HG03520 (cell line): ENCODE measurements at regions not wholly inside any gene's neighbourhood (a gene's known extent, or its start where the extent isn't known, plus 50 kb on each side); places are given as distances from the start of the nearest gene placed in this dataset.
"Not testable (repeated sequence)": the region's sequence is repeated elsewhere in the genome, so short reads cannot be mapped to it uniquely, and the experiment has no call there.

Experiments
- ATAC-seq: cut with Tn5 transposase; IDR thresholded peaks from one replicate; pipeline ENCODE4 v1.9.1; 2021; ENCODE audit warnings: mild to moderate bottlenecking, moderate library complexity; ENCODE audit not compliant: unreplicated experiment

DNA sequence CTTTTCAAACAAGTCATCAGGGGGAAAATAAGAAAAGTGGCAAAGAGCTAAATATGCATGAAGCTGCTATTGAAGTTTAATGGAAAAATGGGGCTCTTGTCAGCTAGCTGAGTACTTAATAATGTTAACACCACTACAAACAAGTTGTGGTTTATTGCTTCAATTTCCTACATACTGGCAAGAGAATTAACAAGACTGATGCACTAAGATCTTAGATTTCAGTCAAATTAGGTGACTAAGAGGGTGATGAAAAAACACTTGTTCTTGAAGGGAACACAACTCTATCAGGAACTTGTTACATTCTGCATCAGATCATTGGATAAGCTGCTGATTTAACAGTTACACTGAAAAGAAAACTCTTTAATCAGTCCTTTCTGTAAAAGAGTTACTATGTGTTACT, 234.6 kb upstream of the AFF2 start:
- ATAC-seq: no peak

GRCh38 chrX:148268673-148269072, 231.7 kb upstream of the AFF2 start:
- ATAC-seq: no peak

DNA sequence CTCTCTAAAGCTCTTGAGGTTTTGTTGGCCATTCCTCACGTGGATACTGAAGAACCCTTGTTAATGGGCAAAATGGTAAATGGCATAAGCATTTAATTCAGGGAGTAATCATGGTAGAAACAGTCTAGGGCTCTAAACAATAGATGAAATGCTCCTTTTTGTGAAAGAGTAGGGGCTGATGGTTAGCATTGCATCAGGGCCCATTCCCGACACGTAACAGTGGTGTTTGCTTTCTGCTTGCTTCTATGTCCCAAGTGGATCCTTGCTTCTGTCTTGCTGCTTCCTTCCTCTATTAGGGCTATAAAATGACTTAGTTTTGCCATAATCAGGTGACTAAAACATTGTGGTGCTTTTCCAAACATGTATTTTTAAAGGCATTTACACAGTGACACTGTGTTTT, 230.9 kb upstream of the AFF2 start:
- ATAC-seq: no peak

GRCh38 chrX:148270499-148270898, 229.9 kb upstream of the AFF2 start:
- ATAC-seq: no peak

GRCh38 chrX:148271263-148271662, 229.2 kb upstream of the AFF2 start:
- ATAC-seq: no peak

GRCh38 chrX:148281920-148282319, 218.5 kb upstream of the AFF2 start:
- no peak for ATAC-seq

DNA sequence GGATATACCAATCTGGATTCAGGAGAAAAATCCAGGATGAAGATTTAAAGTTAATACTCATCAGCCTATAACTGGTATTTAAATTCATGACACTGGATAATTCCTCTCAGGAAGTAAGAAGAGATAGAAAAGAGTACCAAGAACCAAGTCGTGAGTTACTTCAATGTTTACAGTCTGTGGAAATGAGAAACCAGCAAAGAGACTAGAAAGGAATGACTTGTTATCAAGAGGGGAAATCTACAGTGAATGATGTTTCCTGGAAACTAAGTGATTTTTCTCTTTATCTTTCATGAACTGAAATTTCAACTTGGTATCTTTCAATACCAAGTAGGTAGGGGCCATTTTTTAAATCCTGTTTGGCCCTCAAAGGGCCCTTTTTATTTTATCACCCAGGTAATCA, 217.9 kb upstream of the AFF2 start:
- ATAC-seq: no peak

DNA sequence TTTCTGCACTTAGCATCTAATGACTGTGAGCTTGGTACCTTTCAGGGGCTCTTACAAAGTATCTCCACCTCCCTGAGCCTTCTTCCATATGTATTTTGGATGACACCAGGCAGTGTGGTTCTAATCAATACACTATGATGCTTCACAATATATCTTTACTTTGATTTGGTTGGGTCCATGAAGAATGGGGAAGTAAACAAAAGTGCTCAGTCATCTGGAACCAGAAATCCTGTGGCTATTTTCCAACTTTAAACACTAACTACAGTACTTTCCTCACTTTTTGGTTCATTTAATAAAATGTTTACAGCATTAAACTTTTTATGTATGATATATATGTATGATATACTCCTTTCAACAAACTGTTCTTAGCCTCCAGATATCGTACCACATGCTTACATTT, 216.4 kb upstream of the AFF2 start:
- no peak for ATAC-seq

- no peak for ATAC-seq
Measured at GRCh38 chrX:148284821-148285220, 215.6 kb upstream of the AFF2 start.

DNA sequence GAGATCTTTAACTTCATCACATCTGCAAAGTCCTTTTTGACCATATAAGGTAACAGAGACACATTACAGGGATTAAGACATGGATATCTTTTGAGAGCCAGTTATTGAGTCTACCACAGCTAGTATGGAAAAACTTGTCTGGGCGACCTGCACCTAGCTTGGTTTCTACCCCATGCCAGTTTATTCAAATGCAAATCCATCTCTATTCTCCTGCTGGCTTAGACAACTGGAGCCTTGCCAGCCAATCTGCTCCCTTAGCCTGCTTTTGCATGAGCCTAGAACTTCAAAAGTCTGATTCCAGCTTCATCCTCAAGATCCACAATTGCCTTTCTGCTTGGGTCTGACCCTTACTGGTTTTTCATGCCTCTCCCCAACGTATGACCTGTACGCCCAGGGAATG, 212.0 kb upstream of the AFF2 start:
- no peak for ATAC-seq

- ATAC-seq: no peak
Measured at GRCh38 chrX:148290041-148290440, 210.4 kb upstream of the AFF2 start.

GRCh38 chrX:148290931-148291330, 209.5 kb upstream of the AFF2 start:
- ATAC-seq: no peak

DNA sequence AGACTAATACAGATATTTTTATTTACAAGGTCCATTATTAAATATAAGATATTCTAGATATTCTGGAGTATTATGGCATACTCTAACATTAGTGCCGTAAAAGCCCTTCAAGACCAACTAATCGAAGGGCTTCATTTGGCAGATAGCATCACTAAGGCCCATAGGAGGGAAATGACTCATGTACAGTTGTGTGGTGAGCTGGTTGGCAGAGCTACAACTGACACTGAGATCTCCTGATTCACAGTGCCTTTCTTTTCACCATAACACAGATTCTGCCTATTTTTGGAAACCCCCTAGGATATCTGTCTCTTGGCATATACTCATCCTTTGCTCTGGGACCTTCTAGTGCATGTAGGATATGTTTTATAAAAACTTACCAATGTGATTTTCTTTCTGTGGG, 201.7 kb upstream of the AFF2 start:
- no peak for ATAC-seq

- ATAC-seq: not testable (repeated sequence)
Measured at GRCh38 chrX:148305214-148305613, 195.2 kb upstream of the AFF2 start.

GRCh38 chrX:148309413-148309812, 191.0 kb upstream of the AFF2 start:
- ATAC-seq: no peak

- no peak for ATAC-seq
Measured at GRCh38 chrX:148310426-148311165, 189.8 kb upstream of the AFF2 start.

DNA sequence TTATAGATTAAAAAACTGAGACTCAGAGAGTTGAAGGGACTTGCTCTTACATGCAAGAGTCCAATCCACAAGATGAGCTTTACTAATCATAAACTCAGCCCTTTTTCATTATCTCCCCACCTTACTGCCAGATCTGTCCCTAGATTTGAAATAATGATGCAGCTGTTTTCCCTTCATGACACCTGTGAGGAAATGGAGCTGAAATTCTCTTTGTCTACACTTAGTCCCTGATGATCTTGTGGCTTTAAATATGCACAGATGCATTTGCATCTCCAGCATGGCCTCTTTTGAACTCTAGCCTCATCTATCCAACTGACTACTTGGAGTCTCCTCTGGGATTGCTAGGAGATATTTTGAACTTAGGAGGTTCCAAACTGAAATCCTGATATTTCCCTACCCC, 188.9 kb upstream of the AFF2 start:
- ATAC-seq: no peak

DNA sequence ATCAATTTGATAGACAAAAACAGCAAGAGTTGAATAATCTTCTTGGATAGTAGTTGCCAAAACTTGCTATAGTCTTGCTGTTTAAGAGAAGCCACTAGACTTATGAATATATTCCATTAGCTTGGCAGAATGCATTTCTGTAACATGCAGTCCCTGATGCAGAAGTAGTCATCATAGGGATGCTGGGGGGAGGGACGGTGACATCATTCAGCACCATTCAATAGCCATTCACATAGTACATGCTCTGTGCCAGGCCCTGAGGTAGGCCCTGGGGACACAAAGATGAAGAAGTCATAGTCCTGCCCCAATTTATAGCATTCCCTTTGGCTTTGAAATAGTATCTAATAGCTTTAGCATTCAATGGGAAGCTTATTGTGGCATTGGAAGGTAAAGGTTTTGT, 185.5 kb upstream of the AFF2 start:
- no peak for ATAC-seq

GRCh38 chrX:148316446-148316845, 184.0 kb upstream of the AFF2 start:
- no peak for ATAC-seq

DNA sequence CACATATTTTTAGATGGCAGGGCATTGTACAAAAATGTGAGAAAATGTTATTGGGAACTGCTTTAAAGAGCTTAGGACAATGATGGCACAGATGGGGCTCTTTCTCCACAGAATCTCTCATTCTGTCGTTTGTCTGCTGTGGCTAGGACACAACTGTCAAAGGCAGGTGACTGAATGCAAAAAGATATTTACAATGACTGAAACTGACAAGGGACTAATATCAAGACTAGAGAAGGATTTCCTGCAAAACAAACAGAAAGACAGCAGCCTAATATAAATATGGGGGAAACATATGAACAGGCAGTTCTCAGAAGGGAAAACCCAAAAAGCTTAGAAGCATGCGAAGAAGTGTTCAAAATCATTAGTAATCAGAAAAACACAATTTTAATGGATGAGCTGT, 177.5 kb upstream of the AFF2 start:
- no peak for ATAC-seq

- ATAC-seq: no peak
Measured at GRCh38 chrX:148333989-148334388, 166.4 kb upstream of the AFF2 start.

- ATAC-seq: no peak
Measured at GRCh38 chrX:148337873-148338272, 162.5 kb upstream of the AFF2 start.

DNA sequence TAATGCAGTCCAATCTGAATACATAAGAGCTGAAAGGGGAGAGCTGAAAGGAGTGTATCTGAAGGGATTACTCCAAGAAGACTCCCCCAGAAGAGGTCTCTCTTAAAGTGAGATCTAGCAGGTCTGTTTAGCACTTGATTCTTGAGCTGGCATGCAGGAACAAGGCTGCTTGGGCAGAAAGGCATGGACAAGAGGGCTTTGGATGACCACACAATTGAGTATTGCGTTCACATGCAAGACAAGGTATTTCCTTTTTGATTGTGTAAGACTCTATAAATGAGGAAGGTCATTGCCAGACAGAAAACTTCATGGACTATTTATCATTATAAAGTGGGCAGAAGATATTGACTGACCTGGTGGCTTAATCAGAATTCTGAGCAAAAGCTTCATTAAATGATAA, 145.5 kb upstream of the AFF2 start:
- no peak for ATAC-seq
